A549 (cell line): ENCODE measurements at regions not wholly inside any gene's neighbourhood (a gene's known extent, or its start where the extent isn't known, plus 50 kb on each side); places are given as distances from the start of the nearest gene placed in this dataset.

ENCODE experiments used
- ATAC-seq, 2 experiments: fragments of 200-7000 bp in 1 of 2; fragments of >200 bp in 1 of 2; cut with Nextera tagmentation in 1 of 2; cut with Tn5 transposase in 1 of 2; 3 replicates each; pipeline versions ENCODE4 v1.8.0 to v1.9.1; 2018 to 2020; ENCODE audit warnings: mild to moderate bottlenecking in 1 of 2, moderate library complexity in 1 of 2
- CTCF ChIA-PET: fragments of 300-600 bp; sonication (Branson Sonifier 250); formaldehyde crosslinking; extraction: SDS; loops from one replicate; lab custom pipeline; 2021; ENCODE audit warnings: antibody characterized with exemption, inconsistent platforms; lab: Yijun Ruan, JAX
- POLR2A ChIA-PET: fragments of 350-600 bp; formaldehyde crosslinking; extraction: SDS; loops from one replicate; lab custom pipeline; 2021; ENCODE audit warnings: antibody characterized with exemption, inconsistent platforms; lab: Yijun Ruan, JAX
- DNase-seq, 2 experiments: peaks; one replicate each; pipeline versions ENCODE4 v3.0.0 to v3.0.0-alpha.2; 2011 to 2016; ENCODE audit warnings: low read depth in 1 of 2, low spot score in 1 of 2
- FAIRE-seq: peaks from 2 replicates; lab custom pipeline; 2011; peaks lifted over from hg19 to GRCh38; lab: Jason Lieb, UNC
- H3K27ac ChIP-seq, 2 experiments: fragments of >200 bp; sonication (Bioruptor Twin); formaldehyde crosslinking; 3 replicates each; pipeline ENCODE4 v1.5.1; 2016 to 2017
- H3K4me1 ChIP-seq: fragments of >200 bp; sonication (Bioruptor Twin); formaldehyde crosslinking; 3 replicates; pipeline ENCODE4 v1.6.1; 2016
- H3K4me2 ChIP-seq: fragments of >200 bp; sonication (Bioruptor Twin); formaldehyde crosslinking; 3 replicates; pipeline ENCODE4 v1.6.1; 2016
- H3K4me3 ChIP-seq: fragments of >200 bp; sonication (Bioruptor Twin); formaldehyde crosslinking; 3 replicates; pipeline ENCODE4 v1.5.1; 2016
- H3K9me3 ChIP-seq: fragments of >200 bp; sonication (Bioruptor Twin); formaldehyde crosslinking; 3 replicates; pipeline ENCODE4 v1.6.1; 2016
- CBX2 ChIP-seq: fragments of 200-600 bp; sonication (generic); IDR thresholded peaks from 2 replicates; pipeline ENCODE4 v1.6.1; 2016; ENCODE audit warnings: low read depth, mild to moderate bottlenecking, borderline replicate concordance
- CEBPB ChIP-seq, 2 experiments: fragments of >200 bp in 1 of 2; sonication (Bioruptor Twin) in 1 of 2; formaldehyde crosslinking in 1 of 2; IDR thresholded peaks; 2 replicates each; pipeline ENCODE4 v1.6.1; 2012 to 2016
- CHD2 ChIP-seq: fragments of 150-350 bp; IDR thresholded peaks from 2 replicates; pipeline ENCODE4 v1.6.1; 2014; ENCODE audit warnings: low read length; ENCODE audit not compliant: partially characterized antibody
- CHD4 ChIP-seq: fragments of 200-600 bp; sonication (generic); IDR thresholded peaks from 2 replicates; pipeline ENCODE4 v1.6.1; 2016; ENCODE audit warnings: antibody characterized with exemption, mild to moderate bottlenecking, borderline replicate concordance
- EHMT2 ChIP-seq: fragments of 200-600 bp; sonication (generic); IDR thresholded peaks from 2 replicates; pipeline ENCODE4 v1.6.1; 2016; ENCODE audit warnings: antibody characterized with exemption, low read depth, mild to moderate bottlenecking, moderate library complexity
- EP300 ChIP-seq, 2 experiments: fragments of >200 bp; sonication (Bioruptor Twin); formaldehyde crosslinking; IDR thresholded peaks; 2 replicates in 1 of 2; 3 replicates in 1 of 2; pipeline ENCODE4 v1.6.1; 2016 to 2017
- ESRRA ChIP-seq: fragments of 150-350 bp; IDR thresholded peaks from 2 replicates; pipeline ENCODE4 v1.6.1; 2014; ENCODE audit warnings: mild to moderate bottlenecking, low read length, borderline replicate concordance
- GATA3 ChIP-seq: IDR thresholded peaks from 2 replicates; pipeline ENCODE4 v1.6.1; 2012; ENCODE audit warnings: borderline replicate concordance
- HOXB13 ChIP-seq: fragments of 250-450 bp; sonication (Bioruptor Pico); IDR thresholded peaks from 2 replicates; pipeline ENCODE4 v1.5.0; 2020; ENCODE audit warnings: low read depth, mild to moderate bottlenecking, moderate library complexity
- HOXB5 ChIP-seq: fragments of 250-450 bp; sonication (Bioruptor Pico); IDR thresholded peaks from 2 replicates; pipeline ENCODE4 v1.5.0; 2020; ENCODE audit warnings: mild to moderate bottlenecking, moderate library complexity
- JUN ChIP-seq, 2 experiments: fragments of >200 bp; sonication (Bioruptor Twin); formaldehyde crosslinking; IDR thresholded peaks; 2 replicates in 1 of 2; 3 replicates in 1 of 2; pipeline ENCODE4 v1.6.1; 2016 to 2017
- KDM1A ChIP-seq: fragments of 200-600 bp; sonication (generic); IDR thresholded peaks from 2 replicates; pipeline ENCODE4 v1.6.1; 2016; ENCODE audit warnings: low read depth, mild to moderate bottlenecking
- MAFK ChIP-seq: fragments of 450-650 bp; IDR thresholded peaks from 2 replicates; pipeline ENCODE4 v1.6.1; 2014; ENCODE audit not compliant: partially characterized antibody
- RCOR1 ChIP-seq: fragments of 150-350 bp; IDR thresholded peaks from 2 replicates; pipeline ENCODE4 v1.6.1; 2014; ENCODE audit warnings: antibody characterized with exemption, low read length, low read depth
- SMC3 ChIP-seq: fragments of >200 bp; sonication (Bioruptor Twin); formaldehyde crosslinking; IDR thresholded peaks from 3 replicates; pipeline ENCODE4 v1.6.1; 2018; ENCODE audit warnings: inconsistent platforms
- ZNF302 ChIP-seq: fragments of 250-450 bp; sonication (Bioruptor Pico); IDR thresholded peaks from 2 replicates; pipeline ENCODE4 v1.9.0; 2021; ENCODE audit warnings: inconsistent platforms, mild to moderate bottlenecking, moderate library complexity
- ZSCAN20 ChIP-seq: fragments of 250-450 bp; sonication (Bioruptor Pico); IDR thresholded peaks from 2 replicates; pipeline ENCODE4 v1.8.0; 2022; ENCODE audit warnings: mild to moderate bottlenecking, moderate library complexity
- WGBS: methylation state at CpG from one replicate; pipeline ENCODE4 v1.1.6; 2017; ENCODE audit errors: missing lambda C conversion rate; 5-methylcytosine and 5-hydroxymethylcytosine counted together
- TF ChIP-seq, protein P1 (sequence below): IDR thresholded peaks from 2 replicates; pipeline ENCODE4 v1.6.1; 2012
- TF ChIP-seq, protein P2 (sequence below): fragments of 250-450 bp; sonication (Bioruptor Pico); IDR thresholded peaks from 2 replicates; pipeline ENCODE4 v1.5.0; 2020; ENCODE audit warnings: low read depth, mild to moderate bottlenecking, moderate library complexity
- TF ChIP-seq, protein P3 (sequence below): fragments of >200 bp; sonication (Bioruptor Twin); formaldehyde crosslinking; IDR thresholded peaks from 3 replicates; pipeline ENCODE4 v1.5.1; 2016
- TF ChIP-seq, protein P4 (sequence below): fragments of >200 bp; sonication (Bioruptor Twin); formaldehyde crosslinking; IDR thresholded peaks from 3 replicates; pipeline ENCODE4 v1.6.1; 2016
- TF ChIP-seq, protein P5 (sequence below): fragments of 450-650 bp; IDR thresholded peaks from 2 replicates; pipeline ENCODE4 v1.6.1; 2014; ENCODE audit warnings: antibody characterized with exemption

DNA sequence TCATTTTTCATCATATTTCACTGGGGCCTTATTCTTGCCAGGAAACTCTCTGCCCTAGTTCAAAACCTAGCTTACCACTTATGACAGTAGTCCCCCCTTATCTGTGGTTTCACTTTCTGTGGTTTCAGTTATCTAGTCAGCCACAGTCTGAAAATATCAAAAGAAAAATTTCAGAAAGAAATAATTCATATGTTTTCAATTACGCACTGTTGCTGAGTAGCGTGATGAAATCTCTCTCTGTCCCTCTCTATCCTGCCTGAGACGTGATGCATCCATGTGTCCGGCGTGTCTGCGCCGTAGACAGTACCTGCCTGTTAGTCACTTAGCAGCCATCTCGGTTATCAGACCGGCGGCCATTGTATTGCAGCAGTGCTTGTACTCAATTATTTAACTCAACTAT is 369.9 kb upstream of the MCTP2 start:
- FAIRE-seq (no peak), DNase-seq (no peak), ATAC-seq (no peak)

DNA sequence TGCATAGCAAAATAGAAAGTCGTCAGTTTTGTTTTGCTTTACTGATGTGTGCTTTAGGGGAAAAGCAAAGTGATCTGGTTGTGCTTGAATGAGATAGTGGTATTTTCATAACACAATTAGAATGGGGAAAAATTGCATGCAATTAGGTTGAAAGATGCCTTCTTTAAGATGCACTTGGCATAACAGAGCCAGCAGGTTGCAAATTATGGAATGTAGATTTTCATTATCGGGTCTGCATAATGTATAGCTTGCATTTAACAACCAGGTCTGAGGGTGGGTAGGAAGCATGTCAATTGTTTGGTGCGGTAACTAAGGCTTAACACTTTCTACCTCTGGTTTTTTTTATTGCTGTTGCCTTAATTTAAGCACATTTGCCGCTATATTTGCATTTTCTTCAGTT is 370.7 kb upstream of the MCTP2 start:
- Histone ChIP-seq H3K4me1 (no peaks in the 10 kb centered on the region), H3K9me3 (no peaks in the 10 kb centered on the region; the same call in 2 of the 3 replicates), H3K4me2 (no peak overlapping the region), H3K27ac (no peak overlapping the region), H3K4me3 (no peak overlapping the region)
- 1% methylated on average over 4 of the region's 4 CpGs for WGBS
- TF ChIP-seq, protein P1, sequence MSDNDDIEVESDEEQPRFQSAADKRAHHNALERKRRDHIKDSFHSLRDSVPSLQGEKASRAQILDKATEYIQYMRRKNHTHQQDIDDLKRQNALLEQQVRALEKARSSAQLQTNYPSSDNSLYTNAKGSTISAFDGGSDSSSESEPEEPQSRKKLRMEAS, result no peak
- TF ChIP-seq, protein P2, sequence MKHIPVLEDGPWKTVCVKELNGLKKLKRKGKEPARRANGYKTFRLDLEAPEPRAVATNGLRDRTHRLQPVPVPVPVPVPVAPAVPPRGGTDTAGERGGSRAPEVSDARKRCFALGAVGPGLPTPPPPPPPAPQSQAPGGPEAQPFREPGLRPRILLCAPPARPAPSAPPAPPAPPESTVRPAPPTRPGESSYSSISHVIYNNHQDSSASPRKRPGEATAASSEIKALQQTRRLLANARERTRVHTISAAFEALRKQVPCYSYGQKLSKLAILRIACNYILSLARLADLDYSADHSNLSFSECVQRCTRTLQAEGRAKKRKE (CRISPR knock-in tag), result no peak
- TF ChIP-seq JUN (IDR thresholded peaks at IDR 0.05), result no peak
- no peak for TF ChIP-seq ESRRA
- TF ChIP-seq GATA3, result no peak
- no peak for TF ChIP-seq SMC3
- TF ChIP-seq, protein P3, sequence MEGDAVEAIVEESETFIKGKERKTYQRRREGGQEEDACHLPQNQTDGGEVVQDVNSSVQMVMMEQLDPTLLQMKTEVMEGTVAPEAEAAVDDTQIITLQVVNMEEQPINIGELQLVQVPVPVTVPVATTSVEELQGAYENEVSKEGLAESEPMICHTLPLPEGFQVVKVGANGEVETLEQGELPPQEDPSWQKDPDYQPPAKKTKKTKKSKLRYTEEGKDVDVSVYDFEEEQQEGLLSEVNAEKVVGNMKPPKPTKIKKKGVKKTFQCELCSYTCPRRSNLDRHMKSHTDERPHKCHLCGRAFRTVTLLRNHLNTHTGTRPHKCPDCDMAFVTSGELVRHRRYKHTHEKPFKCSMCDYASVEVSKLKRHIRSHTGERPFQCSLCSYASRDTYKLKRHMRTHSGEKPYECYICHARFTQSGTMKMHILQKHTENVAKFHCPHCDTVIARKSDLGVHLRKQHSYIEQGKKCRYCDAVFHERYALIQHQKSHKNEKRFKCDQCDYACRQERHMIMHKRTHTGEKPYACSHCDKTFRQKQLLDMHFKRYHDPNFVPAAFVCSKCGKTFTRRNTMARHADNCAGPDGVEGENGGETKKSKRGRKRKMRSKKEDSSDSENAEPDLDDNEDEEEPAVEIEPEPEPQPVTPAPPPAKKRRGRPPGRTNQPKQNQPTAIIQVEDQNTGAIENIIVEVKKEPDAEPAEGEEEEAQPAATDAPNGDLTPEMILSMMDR, result no peak
- POLR2A ChIA-PET, result no interaction called here
- ATAC-seq, result no peak
- DNase-seq, result no peak
- no peak for FAIRE-seq
- CTCF ChIA-PET, result no interaction called here

More for the DNA sequence above, 369.9 kb upstream of the MCTP2 start:
- Histone ChIP-seq H3K9me3 (no peaks in the 10 kb centered on the region; the same call in 2 of the 3 replicates), H3K27ac (no peak overlapping the region), H3K4me1 (no peaks in the 10 kb centered on the region), H3K4me2 (no peak overlapping the region), H3K4me3 (no peak overlapping the region)
- WGBS, result 37% methylated on average over 10 of the region's 10 CpGs
- ChIA-PET POLR2A (no interaction called here), CTCF (interaction anchor here (2.4 kb wide), 1 partner anchor 11 kb away, joined by 5 read pairs; no protein-coding TSS in a partner anchor)
- TF ChIP-seq, protein P4, sequence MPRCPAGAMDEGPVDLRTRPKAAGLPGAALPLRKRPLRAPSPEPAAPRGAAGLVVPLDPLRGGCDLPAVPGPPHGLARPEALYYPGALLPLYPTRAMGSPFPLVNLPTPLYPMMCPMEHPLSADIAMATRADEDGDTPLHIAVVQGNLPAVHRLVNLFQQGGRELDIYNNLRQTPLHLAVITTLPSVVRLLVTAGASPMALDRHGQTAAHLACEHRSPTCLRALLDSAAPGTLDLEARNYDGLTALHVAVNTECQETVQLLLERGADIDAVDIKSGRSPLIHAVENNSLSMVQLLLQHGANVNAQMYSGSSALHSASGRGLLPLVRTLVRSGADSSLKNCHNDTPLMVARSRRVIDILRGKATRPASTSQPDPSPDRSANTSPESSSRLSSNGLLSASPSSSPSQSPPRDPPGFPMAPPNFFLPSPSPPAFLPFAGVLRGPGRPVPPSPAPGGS, result no peak
- no peak for TF ChIP-seq EHMT2
- no peak for TF ChIP-seq RCOR1
- no peak for TF ChIP-seq CEBPB (IDR thresholded peaks at IDR 0.05)
- no peak for TF ChIP-seq ESRRA
- no peak for TF ChIP-seq ZNF302 (CRISPR knock-in tag)
- TF ChIP-seq, protein P5, sequence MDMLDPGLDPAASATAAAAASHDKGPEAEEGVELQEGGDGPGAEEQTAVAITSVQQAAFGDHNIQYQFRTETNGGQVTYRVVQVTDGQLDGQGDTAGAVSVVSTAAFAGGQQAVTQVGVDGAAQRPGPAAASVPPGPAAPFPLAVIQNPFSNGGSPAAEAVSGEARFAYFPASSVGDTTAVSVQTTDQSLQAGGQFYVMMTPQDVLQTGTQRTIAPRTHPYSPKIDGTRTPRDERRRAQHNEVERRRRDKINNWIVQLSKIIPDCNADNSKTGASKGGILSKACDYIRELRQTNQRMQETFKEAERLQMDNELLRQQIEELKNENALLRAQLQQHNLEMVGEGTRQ, result no peak
- no peak for TF ChIP-seq CHD4
- TF ChIP-seq EP300 (IDR thresholded peaks at IDR 0.05), result no peak
- TF ChIP-seq MAFK, result no peak
- TF ChIP-seq HOXB5 (CRISPR knock-in tag), result no peak
- no peak for TF ChIP-seq SMC3
- TF ChIP-seq ZSCAN20 (CRISPR knock-in tag), result no peak
- TF ChIP-seq CHD2, result no peak
- TF ChIP-seq HOXB13 (CRISPR knock-in tag), result no peak
- no peak for TF ChIP-seq CBX2
- no peak for TF ChIP-seq KDM1A
